ENCODE measurements at regions not wholly inside any gene's neighbourhood (a gene's known extent, or its start where the extent isn't known, plus 50 kb on each side); places are given as distances from the start of the nearest gene placed in this dataset.

DNA sequence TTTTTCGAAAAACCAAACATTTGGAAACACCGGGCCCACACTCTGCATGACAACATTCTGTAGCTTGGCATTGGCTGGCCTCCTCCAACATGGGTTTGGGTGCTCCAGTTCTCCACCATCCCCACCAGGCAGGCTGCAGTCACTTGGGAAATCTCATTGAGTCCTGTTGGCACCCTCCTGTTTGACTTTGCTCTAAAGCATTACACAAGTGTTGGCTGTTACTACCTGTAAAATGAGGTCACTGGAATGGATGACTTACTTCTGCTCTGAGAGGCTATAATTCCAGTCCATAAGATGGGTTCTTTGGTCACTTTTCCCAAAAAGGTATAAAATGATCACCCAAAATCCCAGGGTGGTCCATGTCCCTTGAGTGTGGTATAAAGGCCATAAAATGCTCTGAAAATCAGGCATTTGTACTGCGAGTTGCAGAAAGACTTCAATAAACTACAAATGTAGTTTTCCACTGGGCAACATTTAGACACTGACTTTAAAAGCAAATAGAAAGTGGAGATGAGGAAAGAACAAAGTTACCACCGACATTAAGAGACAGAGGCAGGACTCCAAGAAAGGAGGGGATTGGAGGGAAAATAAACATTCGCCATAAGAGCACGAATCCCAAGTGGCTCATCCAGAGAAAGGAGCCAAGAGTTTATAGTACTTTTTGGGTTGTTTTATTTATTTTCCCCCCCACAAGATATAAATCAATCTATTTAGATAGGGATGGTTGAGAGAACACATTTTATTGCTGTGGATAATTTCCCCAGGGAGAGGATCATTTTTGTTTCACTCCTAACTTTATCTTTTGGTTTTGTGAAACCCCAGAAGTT, 295.1 kb downstream of the TLE1 start:
- Histone ChIP-seq H3K36me3 (ENCODE audit: low read length) (no peaks in the 10 kb centered on the region), H3K27ac (ENCODE audit: low read depth, low read length) (no peak overlapping the region), H3K79me2 (ENCODE audit: insufficient read depth, low read length) (no peaks in the 10 kb centered on the region), H3K4me2 (ENCODE audit: low read depth, low read length, poor library complexity, severe bottlenecking) (no peak overlapping the region), H3K9me3 (ENCODE audit: insufficient read depth, low read length) (no peaks in the 10 kb centered on the region), H3K9me2 (replicated peaks; ENCODE audit: insufficient read depth, low read length) (no peaks in the 10 kb centered on the region), H3K4me3 (ENCODE audit: insufficient read depth, low read length, poor library complexity, severe bottlenecking) (no peak overlapping the region), H3K27me3 (ENCODE audit: low read length) (no peaks in the 10 kb centered on the region), H4K20me1 (ENCODE audit: low read depth, low read length) (no peaks in the 10 kb centered on the region), H2AFZ (ENCODE audit: low read depth, low read length, severe bottlenecking) (no peak overlapping the region), H3F3A (ENCODE audit: insufficient read depth) (no peaks in the 10 kb centered on the region), H3K9ac (ENCODE audit: low read length) (no peak overlapping the region)
- TF ChIP-seq, protein P1, sequence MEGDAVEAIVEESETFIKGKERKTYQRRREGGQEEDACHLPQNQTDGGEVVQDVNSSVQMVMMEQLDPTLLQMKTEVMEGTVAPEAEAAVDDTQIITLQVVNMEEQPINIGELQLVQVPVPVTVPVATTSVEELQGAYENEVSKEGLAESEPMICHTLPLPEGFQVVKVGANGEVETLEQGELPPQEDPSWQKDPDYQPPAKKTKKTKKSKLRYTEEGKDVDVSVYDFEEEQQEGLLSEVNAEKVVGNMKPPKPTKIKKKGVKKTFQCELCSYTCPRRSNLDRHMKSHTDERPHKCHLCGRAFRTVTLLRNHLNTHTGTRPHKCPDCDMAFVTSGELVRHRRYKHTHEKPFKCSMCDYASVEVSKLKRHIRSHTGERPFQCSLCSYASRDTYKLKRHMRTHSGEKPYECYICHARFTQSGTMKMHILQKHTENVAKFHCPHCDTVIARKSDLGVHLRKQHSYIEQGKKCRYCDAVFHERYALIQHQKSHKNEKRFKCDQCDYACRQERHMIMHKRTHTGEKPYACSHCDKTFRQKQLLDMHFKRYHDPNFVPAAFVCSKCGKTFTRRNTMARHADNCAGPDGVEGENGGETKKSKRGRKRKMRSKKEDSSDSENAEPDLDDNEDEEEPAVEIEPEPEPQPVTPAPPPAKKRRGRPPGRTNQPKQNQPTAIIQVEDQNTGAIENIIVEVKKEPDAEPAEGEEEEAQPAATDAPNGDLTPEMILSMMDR (IDR thresholded peaks at IDR 0.05; ENCODE audit: insufficient read depth, low read length, poor library complexity, severe bottlenecking), result no peak
- TF ChIP-seq EZH2phosphoT487 (conservative IDR thresholded peaks at IDR 0.05; ENCODE audit: low read length), result no peak

- peaks cover 1% of the 10 kb centered on the region for H3K9me2 ChIP-seq (replicated peaks; ENCODE audit: insufficient read depth, low read length)
- no peaks in the 10 kb centered on the region for H3F3A ChIP-seq (ENCODE audit: insufficient read depth)
- no peaks in the 10 kb centered on the region for H3K9me3 ChIP-seq (ENCODE audit: insufficient read depth, low read length)
- H3K27ac ChIP-seq (ENCODE audit: low read depth, low read length), result no peak overlapping the region
- no peak overlapping the region for H3K4me2 ChIP-seq (ENCODE audit: low read depth, low read length, poor library complexity, severe bottlenecking)
- no peak overlapping the region for H2AFZ ChIP-seq (ENCODE audit: low read depth, low read length, severe bottlenecking)
- H3K36me3 ChIP-seq (ENCODE audit: low read length), result no peaks in the 10 kb centered on the region
- H3K79me2 ChIP-seq (ENCODE audit: insufficient read depth, low read length), result no peaks in the 10 kb centered on the region
- no peaks in the 10 kb centered on the region for H3K27me3 ChIP-seq (ENCODE audit: low read length)
- no peak for TF ChIP-seq EZH2phosphoT487 (conservative IDR thresholded peaks at IDR 0.05; ENCODE audit: low read length)
- TF ChIP-seq, protein P1 (IDR thresholded peaks at IDR 0.05; ENCODE audit: insufficient read depth, low read length, poor library complexity, severe bottlenecking), result no peak
- H3K9ac ChIP-seq (ENCODE audit: low read length), result no peak overlapping the region
- no peak overlapping the region for H3K4me3 ChIP-seq (ENCODE audit: insufficient read depth, low read length, poor library complexity, severe bottlenecking)
- H4K20me1 ChIP-seq (ENCODE audit: low read depth, low read length), result no peaks in the 10 kb centered on the region
Measured at GRCh38 chr9:81391457-81391825, 297.9 kb downstream of the TLE1 start.

DNA sequence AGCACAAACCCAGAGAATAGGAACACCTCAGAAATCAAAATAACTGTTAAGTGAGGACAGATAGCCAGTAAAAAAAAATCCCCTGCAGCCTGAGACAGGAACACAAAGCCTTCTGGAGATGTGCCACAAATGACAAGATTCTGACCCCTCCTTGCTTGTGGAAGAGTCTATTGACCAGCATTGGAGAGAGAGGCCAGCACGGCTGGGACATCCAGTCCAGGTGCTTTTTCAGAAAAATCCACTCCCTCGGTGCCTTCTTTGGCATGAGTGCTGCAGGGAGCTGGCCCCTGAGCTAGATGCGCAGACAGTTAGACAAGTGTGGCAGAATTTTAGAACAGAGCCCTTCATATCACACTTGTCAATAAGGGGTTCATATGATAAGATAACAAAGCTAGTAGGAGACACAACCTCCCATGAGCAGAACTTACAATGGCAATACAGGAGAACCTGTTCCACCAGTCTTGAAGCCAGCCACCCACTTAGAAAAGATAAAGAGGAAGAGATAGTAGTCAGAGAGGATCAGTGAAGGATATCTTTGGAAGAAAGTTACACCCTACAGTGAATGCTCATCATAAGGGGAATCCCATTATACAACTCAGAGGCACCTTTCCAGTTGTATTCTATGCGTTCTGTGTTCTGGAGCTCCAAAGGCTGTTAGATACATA, 298.4 kb downstream of the TLE1 start:
- Histone ChIP-seq H3K4me2 (ENCODE audit: low read depth, low read length, poor library complexity, severe bottlenecking) (no peak overlapping the region), H3K4me3 (ENCODE audit: insufficient read depth, low read length, poor library complexity, severe bottlenecking) (no peak overlapping the region)

More for the DNA sequence above, 298.4 kb downstream of the TLE1 start:
- Histone ChIP-seq H3K9me2 (replicated peaks; ENCODE audit: insufficient read depth, low read length) (peaks cover 3% of the 10 kb centered on the region), H3K27ac (ENCODE audit: low read depth, low read length) (no peak overlapping the region), H2AFZ (ENCODE audit: low read depth, low read length, severe bottlenecking) (no peak overlapping the region), H3K36me3 (ENCODE audit: low read length) (no peaks in the 10 kb centered on the region), H3K9me3 (ENCODE audit: insufficient read depth, low read length) (no peaks in the 10 kb centered on the region), H3K79me2 (ENCODE audit: insufficient read depth, low read length) (no peaks in the 10 kb centered on the region), H4K20me1 (ENCODE audit: low read depth, low read length) (no peaks in the 10 kb centered on the region), H3F3A (ENCODE audit: insufficient read depth) (no peaks in the 10 kb centered on the region), H3K27me3 (ENCODE audit: low read length) (no peaks in the 10 kb centered on the region), H3K9ac (ENCODE audit: low read length) (no peak overlapping the region)
- TF ChIP-seq EZH2phosphoT487 (conservative IDR thresholded peaks at IDR 0.05; ENCODE audit: low read length), result no peak
- TF ChIP-seq, protein P1 (IDR thresholded peaks at IDR 0.05; ENCODE audit: insufficient read depth, low read length, poor library complexity, severe bottlenecking), result no peak
